ENCODE measurements at regions not wholly inside any gene's neighbourhood (a gene's known extent, or its start where the extent isn't known, plus 50 kb on each side); places are given as distances from the start of the nearest gene placed in this dataset.

- no peak for TF ChIP-seq CTCF (IDR thresholded peaks at IDR 0.05)
- no peak for TF ChIP-seq POLR2A (IDR thresholded peaks at IDR 0.05)
These were observed 323.7 kb upstream of the GNAI1 start for GRCh38 chr7:79810916-79811315.

All from right lobe of liver (tissue), 4 donors.